Parathyroid adenoma (tissue), 2 donors: ENCODE measurements at regions not wholly inside any gene's neighbourhood (a gene's known extent, or its start where the extent isn't known, plus 50 kb on each side); places are given as distances from the start of the nearest gene placed in this dataset.

Source experiments
- H2AFZ ChIP-seq: fragments of 300-600 bp; sonication (generic); one replicate; pipeline ENCODE4 v1.7.0; 2017; ENCODE audit warnings: antibody characterized with exemption, mild to moderate bottlenecking
- H3K27ac ChIP-seq: fragments of 300-600 bp; sonication (generic); one replicate; pipeline ENCODE4 v1.7.0; 2017
- H3K27me3 ChIP-seq: fragments of 300-600 bp; sonication (generic); one replicate; pipeline ENCODE4 v1.7.0; 2017; ENCODE audit warnings: low read length; ENCODE audit not compliant: control insufficient read depth, insufficient read depth
- H3K36me3 ChIP-seq: fragments of 300-600 bp; sonication (generic); one replicate; pipeline ENCODE4 v1.7.0; 2017; ENCODE audit warnings: low read length; ENCODE audit not compliant: control insufficient read depth, insufficient read depth
- H3K4me1 ChIP-seq: fragments of 300-600 bp; sonication (generic); one replicate; pipeline ENCODE4 v1.7.0; 2017; ENCODE audit warnings: control low read depth
- H3K4me2 ChIP-seq: fragments of 300-600 bp; sonication (generic); one replicate; pipeline ENCODE4 v1.7.0; 2017; ENCODE audit warnings: low read length
- H3K4me3 ChIP-seq: fragments of 300-600 bp; sonication (generic); one replicate; pipeline ENCODE4 v1.7.0; 2017; ENCODE audit warnings: low read depth, low read length
- H3K79me2 ChIP-seq: fragments of 300-600 bp; sonication (generic); one replicate; pipeline ENCODE4 v1.7.0; 2017; ENCODE audit warnings: control low read depth
- H3K9ac ChIP-seq: fragments of 300-600 bp; sonication (generic); one replicate; pipeline ENCODE4 v1.7.0; 2017; ENCODE audit warnings: mild to moderate bottlenecking
- H3K9me3 ChIP-seq: fragments of 300-600 bp; sonication (generic); one replicate; pipeline ENCODE4 v1.7.0; 2017; ENCODE audit warnings: low read length; ENCODE audit not compliant: control insufficient read depth
- TF ChIP-seq, protein P1 (sequence below): fragments of 300-600 bp; sonication (generic); IDR thresholded peaks from one replicate; pipeline ENCODE4 v1.7.0; 2017; ENCODE audit warnings: antibody characterized with exemption, mild to moderate bottlenecking
- donor health status: primary hyperparathyroidism.

DNA sequence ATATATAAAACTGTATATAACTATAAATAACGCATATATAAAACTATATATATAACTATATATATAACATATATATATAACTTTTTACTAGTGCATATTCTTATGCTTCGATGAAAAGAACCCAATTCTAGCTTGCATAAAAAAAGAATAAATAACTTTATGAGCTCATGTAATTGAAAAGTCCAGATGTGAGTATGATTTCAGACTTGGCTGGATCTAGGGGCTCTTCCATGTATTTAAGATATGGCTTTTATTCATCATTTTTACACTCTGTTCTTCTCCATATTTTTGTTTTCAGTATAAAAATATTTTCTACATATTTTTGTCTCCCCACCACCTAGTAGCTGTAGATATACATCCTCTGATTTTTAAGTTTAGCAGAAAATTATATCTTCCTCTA is 417.5 kb downstream of the CDH11 start:
- no peak overlapping the region for H3K4me2 ChIP-seq

DNA sequence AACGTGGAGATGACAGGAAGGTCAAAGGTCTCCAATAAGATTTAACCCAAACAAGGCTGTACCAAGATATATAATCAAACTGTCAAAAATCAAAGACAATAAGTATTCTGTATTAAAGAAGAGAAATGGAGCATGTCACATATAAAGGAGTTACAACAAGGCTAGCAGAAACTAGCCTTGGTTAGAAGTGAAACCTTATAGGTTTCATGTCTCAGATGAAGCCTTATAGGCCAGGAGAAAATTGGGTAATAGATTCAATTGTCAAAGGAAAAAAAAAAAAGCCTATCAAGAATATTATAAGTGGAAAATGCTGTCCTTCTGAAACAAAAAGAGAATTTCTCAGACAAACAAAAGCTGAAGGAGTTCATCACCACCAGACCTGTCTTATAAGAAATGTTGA is 419.4 kb downstream of the CDH11 start:
- no peaks in the 10 kb centered on the region for H3K9me3 ChIP-seq
- no peaks in the 10 kb centered on the region for H3K4me1 ChIP-seq
- H3K4me3 ChIP-seq: no peak overlapping the region
- TF ChIP-seq, protein P1, sequence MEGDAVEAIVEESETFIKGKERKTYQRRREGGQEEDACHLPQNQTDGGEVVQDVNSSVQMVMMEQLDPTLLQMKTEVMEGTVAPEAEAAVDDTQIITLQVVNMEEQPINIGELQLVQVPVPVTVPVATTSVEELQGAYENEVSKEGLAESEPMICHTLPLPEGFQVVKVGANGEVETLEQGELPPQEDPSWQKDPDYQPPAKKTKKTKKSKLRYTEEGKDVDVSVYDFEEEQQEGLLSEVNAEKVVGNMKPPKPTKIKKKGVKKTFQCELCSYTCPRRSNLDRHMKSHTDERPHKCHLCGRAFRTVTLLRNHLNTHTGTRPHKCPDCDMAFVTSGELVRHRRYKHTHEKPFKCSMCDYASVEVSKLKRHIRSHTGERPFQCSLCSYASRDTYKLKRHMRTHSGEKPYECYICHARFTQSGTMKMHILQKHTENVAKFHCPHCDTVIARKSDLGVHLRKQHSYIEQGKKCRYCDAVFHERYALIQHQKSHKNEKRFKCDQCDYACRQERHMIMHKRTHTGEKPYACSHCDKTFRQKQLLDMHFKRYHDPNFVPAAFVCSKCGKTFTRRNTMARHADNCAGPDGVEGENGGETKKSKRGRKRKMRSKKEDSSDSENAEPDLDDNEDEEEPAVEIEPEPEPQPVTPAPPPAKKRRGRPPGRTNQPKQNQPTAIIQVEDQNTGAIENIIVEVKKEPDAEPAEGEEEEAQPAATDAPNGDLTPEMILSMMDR: no peak
- no peak overlapping the region for H2AFZ ChIP-seq
- no peak overlapping the region for H3K9ac ChIP-seq
- no peaks in the 10 kb centered on the region for H3K79me2 ChIP-seq
- no peak overlapping the region for H3K4me2 ChIP-seq
- no peaks in the 10 kb centered on the region for H3K27me3 ChIP-seq
- no peaks in the 10 kb centered on the region for H3K36me3 ChIP-seq
- H3K27ac ChIP-seq: no peak overlapping the region

More for the DNA sequence above, 417.5 kb downstream of the CDH11 start:
- H3K9me3 ChIP-seq: no peaks in the 10 kb centered on the region
- H2AFZ ChIP-seq: no peak overlapping the region
- no peaks in the 10 kb centered on the region for H3K27me3 ChIP-seq
- H3K4me3 ChIP-seq: no peak overlapping the region
- TF ChIP-seq, protein P1: no peak
- no peak overlapping the region for H3K27ac ChIP-seq
- no peaks in the 10 kb centered on the region for H3K36me3 ChIP-seq
- no peaks in the 10 kb centered on the region for H3K79me2 ChIP-seq
- no peaks in the 10 kb centered on the region for H3K4me1 ChIP-seq
- H3K9ac ChIP-seq: no peak overlapping the region

DNA sequence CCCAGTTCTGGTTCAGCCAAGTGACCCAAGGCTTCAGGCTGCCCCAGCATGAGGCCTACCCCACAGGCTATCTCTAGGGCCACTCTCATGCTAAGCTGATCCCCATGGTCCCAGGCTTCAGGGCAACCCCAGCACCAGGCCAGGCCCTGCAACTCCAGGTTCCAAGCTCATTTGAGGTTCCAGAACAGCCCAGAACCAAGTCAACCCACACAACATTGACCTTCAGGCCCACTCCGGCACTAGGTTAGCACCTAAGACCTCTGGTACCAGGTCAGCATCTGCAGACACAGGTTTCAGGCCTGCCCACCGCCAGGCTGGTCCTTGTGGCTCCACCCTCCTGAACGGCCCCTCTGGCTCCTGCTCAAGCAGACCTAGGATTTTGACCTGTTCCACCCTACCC is 421.2 kb downstream of the CDH11 start:
- no peaks in the 10 kb centered on the region for H3K79me2 ChIP-seq
- no peak overlapping the region for H3K4me2 ChIP-seq
- H3K4me1 ChIP-seq: no peaks in the 10 kb centered on the region
- no peaks in the 10 kb centered on the region for H3K36me3 ChIP-seq
- H3K27me3 ChIP-seq: no peaks in the 10 kb centered on the region
- H3K9ac ChIP-seq: no peak overlapping the region
- no peaks in the 10 kb centered on the region for H3K9me3 ChIP-seq
- no peak overlapping the region for H3K4me3 ChIP-seq
- no peak overlapping the region for H3K27ac ChIP-seq
- TF ChIP-seq, protein P1: no peak
- no peak overlapping the region for H2AFZ ChIP-seq

DNA sequence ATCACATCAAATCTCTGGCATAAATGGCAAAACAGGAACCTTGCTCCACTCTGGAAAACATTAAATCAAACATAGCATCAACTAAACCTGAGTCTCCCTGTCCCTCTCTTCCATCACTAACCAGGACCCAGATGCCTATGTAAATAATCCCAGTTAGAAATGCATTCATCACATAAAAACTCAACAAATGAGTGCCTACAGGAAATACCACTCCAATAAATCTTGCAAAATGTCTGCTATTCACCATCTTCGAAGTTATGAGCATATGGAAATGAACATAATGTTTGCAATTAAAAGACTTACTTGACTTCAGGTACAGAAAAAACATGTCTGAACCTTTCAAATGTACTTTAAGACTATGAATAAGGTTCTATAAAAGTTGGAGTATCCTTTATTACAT is 425.0 kb downstream of the CDH11 start:
- Histone ChIP-seq H3K79me2 (no peaks in the 10 kb centered on the region), H3K36me3 (no peaks in the 10 kb centered on the region), H3K4me1 (no peaks in the 10 kb centered on the region), H3K27ac (no peak overlapping the region), H3K27me3 (no peaks in the 10 kb centered on the region), H3K9ac (no peak overlapping the region), H3K9me3 (no peaks in the 10 kb centered on the region), H3K4me3 (no peak overlapping the region), H2AFZ (no peak overlapping the region), H3K4me2 (no peak overlapping the region)
- TF ChIP-seq, protein P1: no peak

DNA sequence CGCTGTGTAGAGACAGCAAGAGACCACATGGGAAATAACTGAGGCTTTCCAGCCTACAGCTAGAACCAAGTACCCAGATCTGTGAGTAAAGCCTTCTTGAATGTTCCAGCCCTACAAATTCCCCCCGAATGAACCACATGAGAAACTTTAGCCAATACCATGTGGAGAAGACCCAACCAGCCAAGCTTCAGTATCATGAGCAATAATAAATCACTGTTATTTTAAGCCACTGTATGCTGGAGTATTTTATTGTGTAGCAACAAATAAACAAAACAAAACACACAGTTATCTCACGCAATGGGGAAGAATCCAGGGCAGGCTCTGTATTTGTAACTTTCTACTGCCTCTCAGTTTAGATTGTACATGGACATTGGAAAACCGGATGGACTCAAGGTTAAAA is 426.2 kb downstream of the CDH11 start:
- Histone ChIP-seq H2AFZ (no peak overlapping the region), H3K9me3 (no peaks in the 10 kb centered on the region), H3K79me2 (no peaks in the 10 kb centered on the region), H3K27me3 (no peaks in the 10 kb centered on the region), H3K4me1 (no peaks in the 10 kb centered on the region), H3K36me3 (no peaks in the 10 kb centered on the region), H3K4me3 (no peak overlapping the region), H3K4me2 (no peak overlapping the region), H3K27ac (no peak overlapping the region), H3K9ac (no peak overlapping the region)
- TF ChIP-seq, protein P1: no peak
